ENCODE measurements at regions not wholly inside any gene's neighbourhood (a gene's known extent, or its start where the extent isn't known, plus 50 kb on each side); places are given as distances from the start of the nearest gene placed in this dataset.

DNA sequence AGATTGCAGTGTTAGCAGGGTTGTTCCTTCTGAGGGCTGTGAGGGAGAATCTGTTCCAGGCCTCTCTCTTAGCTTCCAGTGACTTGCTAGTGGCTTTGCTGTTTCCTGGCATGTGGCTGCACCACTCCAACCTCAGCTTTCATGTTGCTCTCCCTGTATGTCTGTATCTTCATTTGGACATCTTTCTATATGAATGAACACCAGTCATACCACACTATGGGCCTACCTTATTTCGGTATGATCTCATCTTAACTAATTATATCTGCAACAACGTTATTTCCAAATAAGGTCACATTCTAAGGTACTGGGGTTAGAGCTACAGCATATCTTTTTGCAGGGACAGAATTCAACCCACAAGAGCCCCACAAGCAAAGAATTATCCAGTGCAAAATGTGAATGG is 356.7 kb upstream of the UMPS start:
- TF ChIP-seq CTCF (IDR thresholded peaks at IDR 0.05; ENCODE audit: low read depth, low read length, poor library complexity, severe bottlenecking) (no peak), EZH2phosphoT487 (IDR thresholded peaks at IDR 0.05; ENCODE audit: borderline replicate concordance, low read length) (no peak)

Data from DOHH2 (cell line).